HEK293 (cell line): ENCODE measurements at regions not wholly inside any gene's neighbourhood (a gene's known extent, or its start where the extent isn't known, plus 50 kb on each side); places are given as distances from the start of the nearest gene placed in this dataset.

Source experiments
- CTCF ChIA-PET: fragments of 350-600 bp; formaldehyde crosslinking; extraction: SDS; loops from one replicate; lab custom pipeline; 2021; ENCODE audit warnings: antibody characterized with exemption; lab: Yijun Ruan, JAX
- POLR2A ChIA-PET: fragments of 300-600 bp; formaldehyde crosslinking; extraction: SDS; loops from one replicate; lab custom pipeline; 2020; ENCODE audit warnings: antibody characterized with exemption, inconsistent platforms; lab: Yijun Ruan, JAX
- H3K27ac ChIP-seq: fragments of 200-500 bp; sonication (Bioruptor generic); 2 replicates; pipeline ENCODE4 v1.5.1; 2014; ENCODE audit warnings: low read depth, low read length, control low read depth, inconsistent platforms; ENCODE audit errors: extremely low read depth
- H3K36me3 ChIP-seq, 2 experiments: fragments of 200-500 bp in 1 of 2; sonication (Bioruptor generic) in 1 of 2; 1 replicate in 1 of 2; 2 replicates in 1 of 2; pipeline ENCODE4 v1.5.1; 2014 to 2017; ENCODE audit warnings: inconsistent platforms in 2 of 2, low read length in 2 of 2; ENCODE audit not compliant: control insufficient read depth in 2 of 2, insufficient read depth in 1 of 2
- H3K4me1 ChIP-seq: fragments of 200-500 bp; sonication (Bioruptor generic); 2 replicates; pipeline ENCODE4 v1.5.1; 2014; ENCODE audit warnings: mild to moderate bottlenecking, low read length, inconsistent platforms; ENCODE audit not compliant: control insufficient read depth, insufficient read depth
- H3K4me3 ChIP-seq: 2 replicates; pipeline ENCODE4 v1.5.1; 2011; ENCODE audit warnings: low read depth, mild to moderate bottlenecking, control low read depth, low read length, moderate library complexity
- H3K9me3 ChIP-seq: fragments of 200-500 bp; sonication (Bioruptor generic); 2 replicates; pipeline ENCODE4 v1.5.1; 2014; ENCODE audit warnings: low read depth, low read length, inconsistent platforms; ENCODE audit not compliant: control insufficient read depth, insufficient read depth
- FEZF1 ChIP-seq: fragments of 450-650 bp; formaldehyde crosslinking; IDR thresholded peaks from 2 replicates; pipeline ENCODE4 v1.5.1; 2016; ENCODE audit warnings: missing biosample characterization, missing genetic modification characterization
- GLIS1 ChIP-seq: fragments of 450-650 bp; formaldehyde crosslinking; IDR thresholded peaks from 2 replicates; pipeline ENCODE4 v1.5.1; 2016; ENCODE audit warnings: missing biosample characterization, missing genetic modification characterization
- KLF9 ChIP-seq: fragments of 450-650 bp; formaldehyde crosslinking; IDR thresholded peaks from 2 replicates; pipeline ENCODE4 v1.5.1; 2016; ENCODE audit warnings: missing biosample characterization, missing genetic modification characterization, low read depth
- PRDM4 ChIP-seq: fragments of 450-650 bp; formaldehyde crosslinking; IDR thresholded peaks from 2 replicates; pipeline ENCODE4 v1.5.1; 2017; ENCODE audit warnings: missing biosample characterization, missing genetic modification characterization
- RBAK ChIP-seq: fragments of 450-650 bp; formaldehyde crosslinking; IDR thresholded peaks from 2 replicates; pipeline ENCODE4 v1.5.1; 2016; ENCODE audit warnings: missing biosample characterization, missing genetic modification characterization
- REPIN1 ChIP-seq: fragments of 450-650 bp; formaldehyde crosslinking; IDR thresholded peaks from 2 replicates; pipeline ENCODE4 v1.5.1; 2017; ENCODE audit warnings: missing biosample characterization, missing genetic modification characterization, low read depth
- ZFP37 ChIP-seq: fragments of 450-650 bp; formaldehyde crosslinking; IDR thresholded peaks from 2 replicates; pipeline ENCODE4 v1.5.1; 2016; ENCODE audit warnings: missing biosample characterization, missing genetic modification characterization
- ZNF138 ChIP-seq: fragments of 450-650 bp; formaldehyde crosslinking; IDR thresholded peaks from 2 replicates; pipeline ENCODE4 v1.5.1; 2016; ENCODE audit warnings: missing biosample characterization, missing genetic modification characterization, borderline replicate concordance
- ZNF148 ChIP-seq: fragments of 450-650 bp; formaldehyde crosslinking; IDR thresholded peaks from 2 replicates; pipeline ENCODE4 v1.5.0; 2017; ENCODE audit warnings: missing biosample characterization, missing genetic modification characterization, borderline replicate concordance
- ZNF174 ChIP-seq: fragments of 450-650 bp; formaldehyde crosslinking; IDR thresholded peaks from 2 replicates; pipeline ENCODE4 v1.5.0; 2017; ENCODE audit warnings: missing biosample characterization, mild to moderate bottlenecking, missing genetic modification characterization
- ZNF18 ChIP-seq: fragments of 450-650 bp; formaldehyde crosslinking; IDR thresholded peaks from 2 replicates; pipeline ENCODE4 v1.5.1; 2016; ENCODE audit warnings: missing biosample characterization, missing genetic modification characterization
- ZNF2 ChIP-seq: fragments of 450-650 bp; formaldehyde crosslinking; IDR thresholded peaks from 2 replicates; pipeline ENCODE4 v1.5.1; 2016; ENCODE audit warnings: missing biosample characterization, missing genetic modification characterization
- ZNF223 ChIP-seq: fragments of 450-650 bp; formaldehyde crosslinking; IDR thresholded peaks from 2 replicates; pipeline ENCODE4 v1.5.1; 2016; ENCODE audit warnings: missing biosample characterization, missing genetic modification characterization
- ZNF23 ChIP-seq: fragments of 450-650 bp; formaldehyde crosslinking; IDR thresholded peaks from 2 replicates; pipeline ENCODE4 v1.5.1; 2016; ENCODE audit warnings: missing biosample characterization, missing genetic modification characterization, borderline replicate concordance
- ZNF266 ChIP-seq: fragments of 450-650 bp; formaldehyde crosslinking; IDR thresholded peaks from 2 replicates; pipeline ENCODE4 v1.5.1; 2016; ENCODE audit warnings: missing biosample characterization, missing genetic modification characterization, low read depth
- ZNF416 ChIP-seq: fragments of 450-650 bp; formaldehyde crosslinking; IDR thresholded peaks from 2 replicates; pipeline ENCODE4 v1.5.1; 2016; ENCODE audit warnings: missing biosample characterization, missing genetic modification characterization
- ZNF513 ChIP-seq: fragments of 450-650 bp; IDR thresholded peaks from 2 replicates; pipeline ENCODE4 v1.5.1; 2018; ENCODE audit warnings: missing biosample characterization, missing genetic modification characterization
- ZNF549 ChIP-seq: fragments of 450-650 bp; IDR thresholded peaks from 2 replicates; pipeline ENCODE4 v1.5.1; 2018; ENCODE audit warnings: missing biosample characterization, missing genetic modification characterization, mild to moderate bottlenecking, inconsistent platforms, moderate library complexity
- ZNF639 ChIP-seq: fragments of 450-650 bp; formaldehyde crosslinking; IDR thresholded peaks from 2 replicates; pipeline ENCODE4 v1.5.1; 2016; ENCODE audit warnings: missing biosample characterization, missing genetic modification characterization
- ZNF677 ChIP-seq: fragments of 450-650 bp; IDR thresholded peaks from 2 replicates; pipeline ENCODE4 v1.5.0; 2018; ENCODE audit warnings: missing biosample characterization, mild to moderate bottlenecking, missing genetic modification characterization, moderate library complexity

- no peaks in the 10 kb centered on the region for H3K9me3 ChIP-seq
- TF ChIP-seq PRDM4 (tag by site-specific recombination) (no peak), ZFP37 (tag by site-specific recombination) (no peak), ZNF639 (no peak), ZNF138 (tag by site-specific recombination) (no peak), ZNF174 (tag by site-specific recombination) (no peak), ZNF223 (tag by site-specific recombination) (no peak), ZNF266 (tag by site-specific recombination) (no peak), GLIS1 (no peak), ZNF2 (tag by site-specific recombination) (no peak), ZNF18 (tag by site-specific recombination) (no peak), ZNF23 (tag by site-specific recombination) (no peak), ZNF513 (tag by site-specific recombination) (no peak), ZNF148 (tag by site-specific recombination) (no peak), ZNF549 (tag by site-specific recombination) (no peak), RBAK (tag by site-specific recombination) (no peak), ZNF416 (tag by site-specific recombination) (no peak), ZNF677 (tag by site-specific recombination) (no peak), KLF9 (no peak), FEZF1 (tag by site-specific recombination) (no peak), REPIN1 (tag by site-specific recombination) (no peak)
- TF ChIP-seq, all 188 proteins: peak for 0
- Histone ChIP-seq H3K36me3 (no peaks in the 10 kb centered on the region), H3K4me3 (no peak overlapping the region), H3K4me1 (no peaks in the 10 kb centered on the region), H3K27ac (no peak overlapping the region)
- CTCF ChIA-PET, result interaction anchor here (1.3 kb wide), 1 partner anchor 9 kb away, joined by 3 read pairs; no protein-coding TSS in a partner anchor
- POLR2A ChIA-PET, result interaction anchor here (0.7 kb wide), 1 partner anchor 26 kb away, joined by 9 read pairs; no protein-coding TSS in a partner anchor
Observed at GRCh38 chr2:6516674-6517073, 349.0 kb downstream of the CMPK2 start.
